ENCODE measurements at regions not wholly inside any gene's neighbourhood (a gene's known extent, or its start where the extent isn't known, plus 50 kb on each side); places are given as distances from the start of the nearest gene placed in this dataset.

- TF ChIP-seq CTCF (IDR thresholded peaks at IDR 0.05) (no peak), POLR2A (IDR thresholded peaks at IDR 0.05) (no peak)
These were observed 53.9 kb upstream of the RASA2 start for GRCh38 chr3:141432904-141433303.
